Loucy (cell line): ENCODE measurements at regions not wholly inside any gene's neighbourhood (a gene's known extent, or its start where the extent isn't known, plus 50 kb on each side); places are given as distances from the start of the nearest gene placed in this dataset.

Experiments used
- EZH2phosphoT487 ChIP-seq: fragments of 200-600 bp; IDR thresholded peaks from 2 replicates; pipeline ENCODE4 v1.6.1; 2018; ENCODE audit warnings: antibody characterized with exemption, mild to moderate bottlenecking, moderate library complexity, borderline replicate concordance
- TF ChIP-seq, protein P1 (sequence below): fragments of 200-600 bp; sonication (generic); conservative IDR thresholded peaks from 2 replicates; pipeline ENCODE4 v1.5.1; 2014; ENCODE audit warnings: mild to moderate bottlenecking, antibody characterized with exemption, low read length

DNA sequence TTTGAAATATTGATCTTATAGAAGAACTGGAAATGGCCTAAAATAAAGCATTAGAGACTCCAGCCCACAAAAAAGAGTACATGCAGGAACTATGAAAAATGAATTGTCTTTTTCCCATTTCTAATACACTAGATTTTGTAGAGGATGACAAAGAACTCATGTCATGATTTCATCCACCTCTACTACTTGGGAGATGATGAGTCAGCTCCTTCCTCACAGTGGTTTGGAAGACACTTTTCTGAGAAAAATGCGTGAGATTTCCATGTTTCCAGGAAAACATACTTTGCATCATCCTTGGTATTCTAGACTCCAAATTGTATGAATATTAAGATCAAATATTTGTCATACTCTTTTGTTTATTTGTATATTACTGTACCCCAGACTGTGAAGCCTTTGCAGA is 500.5 kb downstream of the FAM181B start:
- TF ChIP-seq, protein P1, sequence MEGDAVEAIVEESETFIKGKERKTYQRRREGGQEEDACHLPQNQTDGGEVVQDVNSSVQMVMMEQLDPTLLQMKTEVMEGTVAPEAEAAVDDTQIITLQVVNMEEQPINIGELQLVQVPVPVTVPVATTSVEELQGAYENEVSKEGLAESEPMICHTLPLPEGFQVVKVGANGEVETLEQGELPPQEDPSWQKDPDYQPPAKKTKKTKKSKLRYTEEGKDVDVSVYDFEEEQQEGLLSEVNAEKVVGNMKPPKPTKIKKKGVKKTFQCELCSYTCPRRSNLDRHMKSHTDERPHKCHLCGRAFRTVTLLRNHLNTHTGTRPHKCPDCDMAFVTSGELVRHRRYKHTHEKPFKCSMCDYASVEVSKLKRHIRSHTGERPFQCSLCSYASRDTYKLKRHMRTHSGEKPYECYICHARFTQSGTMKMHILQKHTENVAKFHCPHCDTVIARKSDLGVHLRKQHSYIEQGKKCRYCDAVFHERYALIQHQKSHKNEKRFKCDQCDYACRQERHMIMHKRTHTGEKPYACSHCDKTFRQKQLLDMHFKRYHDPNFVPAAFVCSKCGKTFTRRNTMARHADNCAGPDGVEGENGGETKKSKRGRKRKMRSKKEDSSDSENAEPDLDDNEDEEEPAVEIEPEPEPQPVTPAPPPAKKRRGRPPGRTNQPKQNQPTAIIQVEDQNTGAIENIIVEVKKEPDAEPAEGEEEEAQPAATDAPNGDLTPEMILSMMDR: no peak
- TF ChIP-seq EZH2phosphoT487: no peak
